HG02840 (cell line): ENCODE measurements at regions not wholly inside any gene's neighbourhood (a gene's known extent, or its start where the extent isn't known, plus 50 kb on each side); places are given as distances from the start of the nearest gene placed in this dataset.

Source experiments
- ATAC-seq: cut with Tn5 transposase; IDR thresholded peaks from one replicate; pipeline ENCODE4 v1.9.1; 2021; ENCODE audit warnings: mild to moderate bottlenecking, moderate library complexity, moderate number of reproducible peaks; ENCODE audit not compliant: unreplicated experiment, low FRiP score

- ATAC-seq = no peak
Measured at GRCh38 chr5:124996023-124996763, 249.8 kb upstream of the ZNF608 start.

DNA sequence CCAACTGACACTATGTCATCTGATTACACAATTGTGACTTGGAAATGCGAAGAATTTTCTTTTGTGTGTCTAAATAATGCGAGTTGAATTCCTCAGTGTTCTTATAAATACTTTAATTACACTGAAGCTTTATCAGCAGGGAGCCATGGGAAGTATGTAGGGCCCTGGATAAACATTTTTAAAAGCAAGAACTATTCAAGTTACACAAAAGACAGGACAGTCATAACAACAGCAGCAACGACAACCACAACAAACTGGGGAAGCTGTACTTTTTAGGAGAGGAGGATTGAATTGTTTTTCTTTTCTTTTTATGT lies 250.3 kb upstream of the ZNF608 start:
- ATAC-seq = no peak

DNA sequence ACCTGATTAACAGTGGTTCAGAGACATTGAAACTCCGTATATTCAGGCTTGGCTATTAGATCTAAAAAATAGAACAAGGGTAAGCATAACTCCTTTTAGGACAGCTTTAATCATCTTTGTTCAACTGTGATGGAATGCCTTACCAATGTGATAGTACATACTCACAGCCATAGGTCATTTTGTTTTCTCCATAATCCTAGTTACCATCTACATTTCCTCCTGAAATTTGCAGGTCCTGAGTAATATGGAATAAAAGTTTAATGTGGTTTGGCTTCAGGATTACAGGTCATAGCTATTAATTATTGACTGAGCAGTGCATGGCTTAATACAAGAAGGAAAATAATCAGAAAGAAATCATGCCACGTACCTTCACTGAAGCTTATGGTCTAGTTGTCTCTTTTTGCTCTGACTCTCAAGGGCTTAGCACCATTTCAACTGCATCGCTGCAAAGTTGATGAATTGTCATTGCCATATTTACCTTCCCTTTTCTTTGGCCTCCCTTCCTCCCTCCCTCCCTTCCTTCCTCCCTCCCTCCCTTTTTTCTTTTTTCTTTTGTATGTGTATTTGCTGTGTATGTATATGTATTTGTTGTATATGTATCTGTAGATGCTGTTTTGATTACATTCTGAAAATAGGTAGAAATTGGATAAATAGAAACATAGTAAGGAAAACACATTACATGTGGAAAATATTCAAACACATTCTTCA lies 250.9 kb upstream of the ZNF608 start:
- no peak for ATAC-seq

GRCh38 chr5:124998520-124998919 lies 252.1 kb upstream of the ZNF608 start:
- no peak for ATAC-seq

GRCh38 chr5:125002727-125003598 lies 256.5 kb upstream of the ZNF608 start:
- ATAC-seq = no peak

DNA sequence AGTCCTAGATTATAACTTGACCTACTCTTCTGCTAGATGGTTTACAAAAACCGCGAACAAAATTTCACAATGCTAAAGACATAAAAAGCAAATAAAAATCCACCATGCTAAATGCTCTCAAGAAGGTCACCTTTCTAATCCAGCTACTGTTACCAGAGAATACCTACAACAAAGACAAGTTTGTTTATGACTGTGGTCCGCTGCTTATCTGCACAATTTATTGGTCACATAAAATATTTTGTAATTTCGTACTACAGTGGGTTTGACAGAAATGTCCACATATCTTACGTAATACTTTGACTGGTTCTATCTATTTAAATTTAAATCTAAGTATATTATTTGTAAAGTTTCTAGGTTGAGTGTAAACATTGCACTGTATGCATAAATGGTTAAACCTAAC lies 257.6 kb upstream of the ZNF608 start:
- no peak for ATAC-seq

DNA sequence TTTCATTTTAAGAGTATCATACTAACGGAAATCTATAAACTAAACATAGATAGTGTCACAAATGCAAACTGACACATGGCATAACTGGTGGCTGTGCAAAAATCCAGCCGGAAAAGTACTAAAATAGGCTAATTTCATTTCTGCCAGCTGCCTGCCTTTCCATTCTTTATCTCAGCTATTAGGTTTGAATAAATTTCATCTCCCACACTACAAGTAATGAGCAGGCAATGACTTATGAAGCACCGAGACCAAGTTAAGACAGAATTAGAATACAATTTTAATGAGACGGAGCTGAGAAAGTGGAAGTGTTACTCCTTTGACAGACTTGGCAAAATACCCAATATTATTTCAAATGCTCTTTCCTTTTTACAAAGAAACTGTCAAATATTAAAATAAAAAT lies 258.8 kb upstream of the ZNF608 start:
- ATAC-seq = no peak

- peak; percentile 63 for ATAC-seq
Measured at GRCh38 chr5:125006011-125006685, 259.7 kb upstream of the ZNF608 start.

GRCh38 chr5:125010356-125010755 lies 263.9 kb upstream of the ZNF608 start:
- no peak for ATAC-seq

DNA sequence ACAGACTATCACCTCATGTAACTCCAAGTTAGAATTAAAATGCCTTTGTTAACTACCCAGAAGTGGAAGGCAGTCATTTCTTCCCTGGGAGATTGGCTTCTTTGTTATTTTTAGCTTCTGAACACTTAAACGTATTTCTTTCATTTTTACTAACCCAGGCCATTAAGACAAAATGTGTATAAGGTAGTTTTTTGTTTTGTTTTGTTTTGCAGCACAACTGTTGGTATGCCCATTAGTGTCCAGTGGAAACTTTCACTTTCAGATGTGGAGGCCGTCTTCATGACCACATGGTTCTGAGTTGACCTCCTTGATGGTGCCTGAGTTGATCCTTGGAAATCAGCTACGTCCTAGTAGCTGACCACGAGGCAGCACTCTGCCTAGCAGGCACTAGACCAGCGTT lies 264.6 kb upstream of the ZNF608 start:
- ATAC-seq = no peak

GRCh38 chr5:125011419-125011818 lies 265.0 kb upstream of the ZNF608 start:
- ATAC-seq = no peak

DNA sequence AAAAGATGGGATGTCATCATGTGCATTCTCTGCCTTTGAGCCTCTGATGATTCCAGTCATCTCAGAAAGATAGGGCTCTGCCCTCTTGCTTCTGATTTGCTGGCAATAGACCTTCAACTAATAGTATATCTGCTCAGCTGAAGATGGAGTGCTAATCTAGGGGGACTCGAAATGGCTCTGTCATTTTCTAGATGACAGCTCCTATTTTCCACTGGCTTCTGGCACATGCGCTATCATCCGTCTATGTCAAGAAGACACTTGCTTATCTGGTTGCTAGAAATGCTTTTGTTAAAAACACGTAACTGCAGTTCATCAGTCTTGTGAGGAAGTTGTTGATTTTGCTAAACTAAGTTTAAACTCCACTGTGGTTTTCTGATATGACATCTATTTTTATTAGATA lies 265.5 kb upstream of the ZNF608 start:
- no peak for ATAC-seq

DNA sequence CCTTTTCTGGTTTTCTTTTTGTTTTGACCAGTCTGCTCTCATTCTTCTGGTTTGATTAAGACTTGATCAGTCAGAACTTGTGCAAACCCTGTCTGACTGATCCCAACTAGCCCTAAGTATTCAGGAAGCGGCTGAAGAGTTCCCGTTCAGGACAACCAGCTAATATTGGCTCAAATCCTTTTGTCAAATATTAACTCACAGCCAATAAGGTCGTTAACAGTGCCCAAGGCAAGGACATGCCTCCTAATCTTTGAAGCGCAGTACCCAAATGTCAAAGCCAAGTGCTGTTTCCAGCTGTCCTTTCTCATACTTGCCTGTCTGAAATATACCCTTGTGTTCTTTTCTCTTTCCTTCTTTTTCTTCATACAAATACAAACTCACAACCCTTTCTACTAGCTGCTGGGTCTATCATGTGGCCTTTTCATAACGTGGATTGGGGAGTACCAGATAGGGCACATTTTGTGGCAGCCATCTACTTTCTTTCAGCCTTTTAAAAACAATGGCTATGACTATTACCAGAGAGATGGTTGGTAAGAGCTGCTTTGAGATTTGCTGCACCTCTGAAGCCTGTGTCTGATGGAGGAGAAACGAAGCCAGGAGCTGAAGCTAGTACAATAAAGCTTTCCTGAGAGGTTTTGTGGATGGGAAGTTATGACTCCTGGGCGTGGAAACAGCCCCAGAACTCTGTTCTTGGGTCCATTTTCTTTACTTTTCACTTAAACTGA lies 266.4 kb upstream of the ZNF608 start:
- ATAC-seq = no peak

DNA sequence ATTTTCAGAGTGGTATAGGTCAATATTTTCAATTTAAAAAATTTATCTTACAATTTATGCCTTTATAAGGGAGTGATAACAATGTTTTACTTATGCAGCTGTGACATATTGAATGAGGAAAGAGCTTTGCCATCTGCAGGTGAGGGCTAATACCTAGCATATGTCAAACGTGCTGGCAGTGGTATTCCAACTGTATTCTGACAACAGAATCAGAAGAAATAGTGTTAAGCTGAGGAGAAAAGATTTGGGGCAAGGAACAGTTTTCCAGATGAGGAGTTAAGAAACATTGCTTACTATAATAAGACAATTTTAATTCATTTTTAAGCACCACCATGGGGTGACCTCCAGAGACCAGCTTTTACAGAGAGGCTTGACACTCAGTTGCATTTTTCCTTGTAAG lies 267.8 kb upstream of the ZNF608 start:
- no peak for ATAC-seq

GRCh38 chr5:125017796-125018195 lies 271.4 kb upstream of the ZNF608 start:
- ATAC-seq = no peak

GRCh38 chr5:125023673-125024072 lies 277.2 kb upstream of the ZNF608 start:
- ATAC-seq = no peak

- ATAC-seq = no peak
Measured at GRCh38 chr5:125026867-125027731, 280.7 kb upstream of the ZNF608 start.

DNA sequence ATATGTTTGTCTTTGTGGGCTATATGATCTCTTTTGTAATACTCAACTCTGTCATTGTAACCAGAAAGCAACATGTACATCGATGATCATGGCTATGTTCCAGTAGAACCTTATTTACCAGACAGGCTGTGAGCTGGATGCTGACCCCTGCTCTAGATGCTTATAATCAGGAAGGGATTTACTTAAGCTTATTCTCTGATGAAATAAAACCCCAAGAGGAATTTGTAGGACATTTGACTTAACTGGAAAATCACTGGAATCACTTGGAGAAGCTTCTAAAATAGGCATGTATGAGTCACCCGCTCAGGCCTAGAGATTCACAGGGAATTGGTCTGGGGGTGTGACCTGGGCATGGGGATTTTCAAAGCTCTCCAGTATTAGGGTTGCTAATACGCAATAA lies 285.8 kb upstream of the ZNF608 start:
- no peak for ATAC-seq

DNA sequence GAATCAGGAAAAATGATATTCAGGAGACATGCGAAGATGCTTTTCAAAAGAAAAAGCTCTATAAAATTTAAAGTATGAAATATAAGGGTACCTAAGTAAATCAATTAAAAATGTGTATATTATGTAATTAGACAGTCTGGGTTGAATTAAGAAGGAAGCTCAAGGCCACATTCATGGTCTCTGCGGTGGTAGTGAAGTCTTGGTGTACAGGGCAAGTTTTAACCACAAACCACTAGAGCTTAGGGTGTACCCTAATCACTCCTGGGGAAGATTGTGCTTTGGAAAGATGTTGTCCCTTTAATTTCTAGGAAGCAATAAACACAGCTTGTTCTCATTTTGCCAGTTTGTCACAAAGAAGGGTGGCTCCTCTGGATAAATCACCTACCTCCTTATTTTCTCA lies 287.2 kb upstream of the ZNF608 start:
- no peak for ATAC-seq
